ENCODE measurements at regions not wholly inside any gene's neighbourhood (a gene's known extent, or its start where the extent isn't known, plus 50 kb on each side); places are given as distances from the start of the nearest gene placed in this dataset.

DNA sequence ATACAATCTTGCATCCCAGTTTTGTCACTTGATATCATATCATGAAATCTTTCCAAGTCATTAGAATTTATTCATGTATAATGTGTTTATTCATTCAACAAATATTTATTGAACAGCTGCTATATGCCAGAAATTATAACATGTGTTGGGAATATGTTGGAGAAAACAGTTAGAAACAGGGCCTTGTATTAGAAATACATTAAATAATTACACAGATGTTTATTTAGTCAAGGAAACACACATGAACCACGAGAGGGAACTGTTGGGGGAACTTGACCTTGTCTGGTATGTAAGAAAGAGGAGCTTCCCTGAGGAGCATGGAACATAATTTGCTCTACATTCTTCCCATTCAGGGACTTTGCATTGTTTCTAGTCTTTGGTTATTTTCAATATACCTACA, 191.7 kb upstream of the FRMD6 start:
- no peaks in the 10 kb centered on the region for H3K36me3 ChIP-seq
- TF ChIP-seq POLR2A (IDR thresholded peaks at IDR 0.05) (no peak), EP300 (IDR thresholded peaks at IDR 0.05) (no peak), POLR2AphosphoS5 (IDR thresholded peaks at IDR 0.05) (no peak)
- TF ChIP-seq, protein P1, sequence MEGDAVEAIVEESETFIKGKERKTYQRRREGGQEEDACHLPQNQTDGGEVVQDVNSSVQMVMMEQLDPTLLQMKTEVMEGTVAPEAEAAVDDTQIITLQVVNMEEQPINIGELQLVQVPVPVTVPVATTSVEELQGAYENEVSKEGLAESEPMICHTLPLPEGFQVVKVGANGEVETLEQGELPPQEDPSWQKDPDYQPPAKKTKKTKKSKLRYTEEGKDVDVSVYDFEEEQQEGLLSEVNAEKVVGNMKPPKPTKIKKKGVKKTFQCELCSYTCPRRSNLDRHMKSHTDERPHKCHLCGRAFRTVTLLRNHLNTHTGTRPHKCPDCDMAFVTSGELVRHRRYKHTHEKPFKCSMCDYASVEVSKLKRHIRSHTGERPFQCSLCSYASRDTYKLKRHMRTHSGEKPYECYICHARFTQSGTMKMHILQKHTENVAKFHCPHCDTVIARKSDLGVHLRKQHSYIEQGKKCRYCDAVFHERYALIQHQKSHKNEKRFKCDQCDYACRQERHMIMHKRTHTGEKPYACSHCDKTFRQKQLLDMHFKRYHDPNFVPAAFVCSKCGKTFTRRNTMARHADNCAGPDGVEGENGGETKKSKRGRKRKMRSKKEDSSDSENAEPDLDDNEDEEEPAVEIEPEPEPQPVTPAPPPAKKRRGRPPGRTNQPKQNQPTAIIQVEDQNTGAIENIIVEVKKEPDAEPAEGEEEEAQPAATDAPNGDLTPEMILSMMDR (IDR thresholded peaks at IDR 0.05): no peak
- no peaks in the 10 kb centered on the region for H3K27me3 ChIP-seq
- no peak overlapping the region for H3K4me3 ChIP-seq
- no peak for DNase-seq
- WGBS, 5 donors: 14 to 40% (median 24%) methylated on average over 1 of the region's 1 CpG
- no peaks in the 10 kb centered on the region for H3K9me3 ChIP-seq
- intact Hi-C loops (cut with DNase I; ENCODE audit: low total_unique reads): no loop called here
- no peaks in the 10 kb centered on the region for H3K4me1 ChIP-seq
- H3K27ac ChIP-seq: no peak overlapping the region

DNA sequence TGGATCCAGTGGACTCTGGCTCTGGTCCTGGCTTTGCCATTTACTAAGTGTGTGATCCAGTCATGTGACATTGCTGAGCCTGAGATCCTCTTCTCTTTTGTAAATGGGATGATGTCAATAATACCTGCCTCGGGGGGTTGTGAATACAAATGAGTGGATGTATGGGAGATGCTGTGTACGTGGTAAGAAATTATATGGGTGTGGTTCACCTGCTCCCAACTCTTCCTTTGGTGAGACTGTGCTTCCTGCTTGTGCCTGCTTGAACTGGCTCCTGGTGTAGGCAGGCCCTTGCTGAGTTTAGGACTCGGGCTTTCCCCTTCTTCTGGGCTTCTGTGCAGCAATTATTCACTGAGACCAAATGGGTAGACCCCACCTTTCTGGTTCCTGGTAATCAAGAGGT, 189.5 kb upstream of the FRMD6 start:
- Histone ChIP-seq H3K36me3 (no peaks in the 10 kb centered on the region), H3K4me3 (no peak overlapping the region), H3K4me1 (no peaks in the 10 kb centered on the region), H3K27me3 (no peaks in the 10 kb centered on the region), H3K27ac (no peak overlapping the region), H3K9me3 (no peaks in the 10 kb centered on the region)
- TF ChIP-seq POLR2A (IDR thresholded peaks at IDR 0.05): no peak
- no peak for TF ChIP-seq EP300 (IDR thresholded peaks at IDR 0.05)
- TF ChIP-seq, protein P1 (IDR thresholded peaks at IDR 0.05): no peak
- no peak for TF ChIP-seq POLR2AphosphoS5 (IDR thresholded peaks at IDR 0.05)
- WGBS, 5 donors: 61 to 85% (median 76%) methylated on average over 3 of the region's 3 CpGs
- intact Hi-C loops (cut with DNase I; ENCODE audit: low total_unique reads): no loop called here
- DNase-seq: no peak

DNA sequence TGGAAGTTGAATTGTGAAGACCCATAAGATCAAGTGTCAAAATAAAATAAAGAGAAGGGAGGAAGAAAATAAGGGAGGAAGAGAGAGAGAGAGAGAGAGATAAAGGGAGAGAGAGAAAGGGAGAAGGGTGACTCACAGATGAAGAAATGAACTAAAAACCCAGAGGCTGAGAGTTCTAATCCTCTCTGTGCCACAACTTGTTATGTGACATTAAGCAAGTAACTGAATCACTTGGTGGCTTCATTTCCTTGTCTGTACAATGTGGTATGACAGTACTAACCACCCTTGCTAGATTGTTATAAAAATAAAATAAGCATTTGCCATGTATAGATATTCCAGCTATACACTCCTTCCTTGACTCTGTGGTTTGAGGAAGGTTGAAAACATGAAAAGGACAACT, 189.0 kb upstream of the FRMD6 start:
- Histone ChIP-seq H3K27me3 (no peaks in the 10 kb centered on the region), H3K9me3 (no peaks in the 10 kb centered on the region), H3K27ac (no peak overlapping the region), H3K4me3 (no peak overlapping the region), H3K36me3 (no peaks in the 10 kb centered on the region), H3K4me1 (no peaks in the 10 kb centered on the region)
- intact Hi-C loops (cut with DNase I; ENCODE audit: low total_unique reads): no loop called here
- TF ChIP-seq, protein P1 (IDR thresholded peaks at IDR 0.05): no peak
- no peak for TF ChIP-seq EP300 (IDR thresholded peaks at IDR 0.05)
- no peak for TF ChIP-seq POLR2AphosphoS5 (IDR thresholded peaks at IDR 0.05)
- no peak for TF ChIP-seq POLR2A (IDR thresholded peaks at IDR 0.05)
- DNase-seq: no peak

DNA sequence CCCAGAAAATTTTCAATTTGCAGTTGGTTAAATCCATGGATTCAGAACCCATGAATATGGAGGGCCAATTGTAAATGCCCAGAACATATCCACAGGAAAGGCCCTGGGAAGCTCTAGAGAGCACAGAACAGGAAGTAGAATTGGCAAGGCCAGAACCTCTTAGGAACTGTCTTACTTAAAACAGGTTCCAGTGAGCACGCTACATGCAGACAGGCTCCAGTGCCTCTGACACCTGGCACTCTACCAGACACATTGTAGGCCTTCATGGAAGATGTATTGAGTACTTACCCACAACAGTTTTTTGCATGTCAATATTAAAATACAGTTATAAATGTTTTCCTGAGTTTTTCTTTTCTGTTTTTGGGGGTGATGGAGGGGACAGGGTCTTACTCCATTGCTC, 188.2 kb upstream of the FRMD6 start:
- H3K4me3 ChIP-seq: no peak overlapping the region
- H3K4me1 ChIP-seq: no peaks in the 10 kb centered on the region
- no peaks in the 10 kb centered on the region for H3K36me3 ChIP-seq
- TF ChIP-seq POLR2A (IDR thresholded peaks at IDR 0.05) (no peak), EP300 (IDR thresholded peaks at IDR 0.05) (no peak), POLR2AphosphoS5 (IDR thresholded peaks at IDR 0.05) (no peak)
- TF ChIP-seq, protein P1 (IDR thresholded peaks at IDR 0.05): no peak
- intact Hi-C loops (cut with DNase I; ENCODE audit: low total_unique reads): no loop called here
- 87 to 100% (median 91%) methylated on average over 1 of the region's 1 CpG for WGBS, 5 donors
- H3K9me3 ChIP-seq: no peaks in the 10 kb centered on the region
- DNase-seq: no peak
- H3K27me3 ChIP-seq: no peaks in the 10 kb centered on the region
- no peak overlapping the region for H3K27ac ChIP-seq
